GM19239 (cell line): ENCODE measurements at regions not wholly inside any gene's neighbourhood (a gene's known extent, or its start where the extent isn't known, plus 50 kb on each side); places are given as distances from the start of the nearest gene placed in this dataset.
"Not testable (repeated sequence)": the region's sequence is repeated elsewhere in the genome, so short reads cannot be mapped to it uniquely, and the experiment has no call there.

ENCODE experiments used
- DNase-seq: peaks from one replicate; pipeline ENCODE4 v3.0.0; 2011; ENCODE audit warnings: low spot score; ENCODE audit not compliant: insufficient read length
- FAIRE-seq: peaks from 2 replicates; lab custom pipeline; 2011; peaks lifted over from hg19 to GRCh38; lab: Jason Lieb, UNC

- not testable (repeated sequence) for DNase-seq, FAIRE-seq
Measured at GRCh38 chr2:160628020-160628637, 134.5 kb upstream of the RBMS1 start.

- FAIRE-seq (no peak), DNase-seq (no peak)
Measured at GRCh38 chr2:160628811-160629210, 135.2 kb upstream of the RBMS1 start.

GRCh38 chr2:160630801-160631590 lies 137.4 kb upstream of the RBMS1 start:
- DNase-seq (no peak), FAIRE-seq (no peak)

DNA sequence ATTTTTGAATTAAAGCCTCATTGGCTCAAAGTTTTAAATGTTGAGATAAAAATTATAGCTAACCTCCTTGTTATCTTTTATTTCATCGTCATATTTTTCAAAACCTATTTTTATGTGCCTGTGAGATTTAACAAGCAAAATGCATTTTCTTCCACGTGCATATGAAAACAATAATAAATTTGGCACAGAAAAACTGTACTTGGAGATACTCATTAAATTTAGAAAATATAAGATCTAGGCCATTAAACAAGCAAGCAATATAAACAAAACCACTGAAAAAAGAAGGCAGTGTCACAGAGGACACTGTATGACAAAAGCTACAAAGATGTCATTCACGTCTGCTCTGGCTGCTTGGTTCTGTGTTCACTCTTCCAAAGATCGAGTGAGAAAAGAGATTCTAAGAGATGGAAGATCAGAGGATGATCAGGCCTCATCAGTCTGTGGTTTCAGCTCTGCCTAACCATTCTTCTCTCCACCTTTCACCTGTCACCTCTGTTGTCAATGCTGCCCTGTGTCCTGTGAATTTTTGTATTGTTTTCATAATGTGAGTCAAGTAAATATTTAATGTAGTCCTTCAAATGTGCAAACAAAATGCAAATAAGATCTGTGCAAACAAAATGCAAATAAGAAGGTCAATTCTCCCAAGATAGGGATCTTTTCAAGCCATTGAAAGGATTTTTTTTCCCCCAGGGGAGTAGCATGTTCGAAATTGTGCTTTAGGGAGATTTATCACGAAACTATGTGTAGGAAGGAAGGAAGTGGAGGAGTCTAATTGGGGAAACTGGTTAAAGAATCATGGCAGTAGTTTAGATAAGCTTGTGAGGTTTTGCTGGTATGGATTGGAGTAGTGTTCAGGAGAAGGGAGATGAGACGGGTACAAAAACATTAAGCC lies 138.7 kb upstream of the RBMS1 start:
- no peak for DNase-seq
- FAIRE-seq: no peak

DNA sequence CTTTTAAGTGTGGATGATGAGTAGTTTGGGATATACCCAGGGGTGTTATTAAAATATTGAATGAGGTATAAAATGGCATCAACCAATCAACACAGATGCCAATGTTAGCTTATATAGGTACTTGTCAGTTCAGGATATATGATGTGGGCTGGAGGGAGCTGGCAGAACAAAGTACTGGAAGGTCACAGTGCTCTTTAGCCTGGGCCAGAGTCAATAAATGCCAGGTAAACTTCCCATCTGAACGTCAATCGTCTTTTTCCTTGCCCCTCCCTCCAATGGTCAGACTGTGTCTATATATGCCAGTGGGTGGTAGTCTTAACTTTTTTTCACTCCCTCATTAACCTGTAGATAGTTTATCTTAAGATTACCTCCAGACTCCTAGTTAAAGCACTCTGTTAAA lies 140.8 kb upstream of the RBMS1 start:
- FAIRE-seq: no peak
- no peak for DNase-seq

DNA sequence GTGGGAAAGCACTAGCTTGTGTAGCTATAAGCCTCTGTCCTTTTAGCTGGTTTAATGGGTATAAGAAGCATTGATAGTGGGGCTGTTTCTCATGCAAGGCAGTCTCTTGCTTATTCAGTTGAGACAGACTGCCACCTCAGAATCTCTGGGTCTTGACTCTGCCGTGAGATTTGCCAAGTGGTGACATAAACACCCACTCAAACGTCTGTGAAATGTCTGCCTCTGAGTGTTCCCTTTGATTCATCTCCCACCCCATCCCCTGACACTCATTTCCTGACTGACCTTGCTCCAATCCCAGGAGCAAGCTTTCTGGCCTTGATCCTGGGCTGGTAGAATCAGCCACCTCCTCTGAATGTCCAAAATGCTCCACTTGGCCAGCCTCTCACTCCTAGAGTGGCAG lies 141.9 kb upstream of the RBMS1 start:
- DNase-seq (no peak), FAIRE-seq (no peak)

DNA sequence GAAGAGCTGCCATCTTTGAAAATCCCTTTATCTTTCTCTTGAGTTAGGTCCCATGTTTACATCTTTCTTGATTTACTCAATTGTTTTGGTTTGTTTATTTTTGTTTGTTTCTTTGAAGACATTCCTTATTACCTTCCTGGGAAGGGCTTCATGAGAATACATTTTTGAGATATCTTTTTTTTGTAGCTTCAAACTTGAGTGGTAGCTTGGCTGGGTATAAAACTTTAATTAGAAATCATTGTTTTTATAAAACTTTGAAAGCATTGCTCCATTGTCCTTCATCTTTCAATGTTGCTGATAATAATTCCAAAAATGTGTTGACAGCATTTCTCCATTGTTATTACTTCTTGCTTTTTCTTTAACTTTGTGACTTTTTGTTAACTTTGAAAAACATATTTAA lies 145.9 kb upstream of the RBMS1 start:
- DNase-seq: no peak

DNA sequence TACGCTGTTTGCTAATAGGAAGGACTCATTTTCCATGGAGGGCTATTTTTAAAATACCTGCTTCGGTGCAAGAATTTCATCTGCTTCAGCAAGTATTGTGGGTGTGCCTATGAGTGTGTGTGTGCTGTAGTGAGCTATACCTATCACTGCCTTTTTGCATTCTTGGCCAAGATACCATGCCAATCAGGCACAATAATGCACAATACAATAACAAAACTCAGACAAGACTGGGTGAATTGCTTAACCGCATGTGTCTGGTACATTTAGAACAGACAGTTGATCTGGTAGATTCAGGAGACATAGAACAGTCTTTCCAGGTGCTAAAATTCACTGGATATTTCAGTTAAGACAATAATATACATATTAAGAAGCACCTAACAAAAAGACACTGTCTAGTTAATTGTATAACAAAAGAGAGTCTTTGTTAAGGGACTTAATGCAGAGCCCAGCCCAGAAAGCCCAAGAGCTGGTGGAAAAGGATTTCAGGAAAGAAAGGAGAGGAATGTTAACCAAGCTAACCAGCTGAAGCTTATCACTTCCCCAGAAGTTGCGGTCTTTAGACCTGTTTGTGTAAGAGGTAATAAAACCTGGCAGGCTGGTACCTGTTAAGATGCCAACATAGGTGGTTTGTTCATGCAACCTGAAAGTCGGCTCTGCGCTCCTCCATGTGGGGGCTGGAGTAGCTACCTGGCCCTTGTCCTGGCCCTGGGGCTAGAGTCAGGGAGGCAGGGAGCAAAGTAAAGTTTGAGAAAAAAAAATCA lies 153.3 kb upstream of the RBMS1 start:
- no peak for DNase-seq
- FAIRE-seq: no peak

More for the DNA sequence above, 145.9 kb upstream of the RBMS1 start:
- no peak for FAIRE-seq

DNA sequence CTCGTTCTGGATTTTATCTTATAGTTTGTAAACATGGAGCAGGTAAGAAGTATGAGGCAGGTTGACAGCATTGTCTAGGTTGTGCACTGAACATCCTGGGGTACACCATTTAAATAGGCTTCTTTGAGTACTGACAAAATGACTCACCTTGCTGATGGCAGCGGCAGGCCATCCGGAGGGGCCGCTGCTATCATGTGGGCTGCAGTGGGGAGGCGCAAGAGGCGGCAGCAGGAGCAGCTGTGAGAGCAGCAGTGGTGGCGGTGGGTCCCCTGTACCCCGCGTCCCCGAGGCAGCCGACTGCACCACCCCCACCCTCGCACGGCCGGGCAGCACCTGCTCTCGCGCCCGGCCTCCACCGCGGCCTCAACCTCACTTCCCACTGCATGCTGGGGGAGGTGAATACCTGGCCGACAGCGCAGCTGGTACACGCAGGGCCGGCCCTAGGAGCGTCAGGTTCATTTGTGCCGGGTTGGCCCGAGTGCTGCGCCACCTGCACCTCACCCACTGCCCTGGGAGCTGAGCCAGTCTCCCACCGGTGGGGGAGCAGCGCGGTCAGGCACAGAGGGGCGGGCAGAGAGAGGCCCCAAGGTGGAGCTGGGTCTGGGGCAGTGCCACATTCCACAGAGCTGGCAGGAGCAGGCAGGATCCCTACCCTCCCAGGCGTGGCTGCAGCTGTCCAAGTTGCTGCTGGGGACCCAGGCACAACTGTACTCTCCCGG lies 154.5 kb upstream of the RBMS1 start:
- no peak for FAIRE-seq

DNA sequence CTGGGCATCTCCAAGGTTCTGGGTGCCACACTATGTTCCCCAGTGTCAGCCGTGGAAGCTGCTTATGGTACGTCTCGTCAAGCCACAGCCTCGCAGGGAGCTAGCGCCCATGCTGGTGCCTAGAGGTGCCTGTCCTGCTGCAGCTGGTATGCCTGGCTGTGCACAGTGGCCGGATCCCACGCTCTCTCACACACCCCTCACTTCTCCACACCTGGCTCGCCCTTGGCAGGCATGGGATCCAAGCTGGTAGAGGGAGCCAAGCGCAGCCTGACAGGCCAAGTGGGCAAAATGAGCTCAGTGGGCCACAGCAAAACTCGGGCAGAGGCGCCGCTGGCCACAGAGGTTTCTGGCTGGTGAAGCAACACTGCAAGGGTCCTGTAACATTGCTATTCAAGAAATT lies 156.1 kb upstream of the RBMS1 start:
- DNase-seq (no peak), FAIRE-seq (no peak)

More for the DNA sequence above, 154.5 kb upstream of the RBMS1 start:
- DNase-seq: no peak

DNA sequence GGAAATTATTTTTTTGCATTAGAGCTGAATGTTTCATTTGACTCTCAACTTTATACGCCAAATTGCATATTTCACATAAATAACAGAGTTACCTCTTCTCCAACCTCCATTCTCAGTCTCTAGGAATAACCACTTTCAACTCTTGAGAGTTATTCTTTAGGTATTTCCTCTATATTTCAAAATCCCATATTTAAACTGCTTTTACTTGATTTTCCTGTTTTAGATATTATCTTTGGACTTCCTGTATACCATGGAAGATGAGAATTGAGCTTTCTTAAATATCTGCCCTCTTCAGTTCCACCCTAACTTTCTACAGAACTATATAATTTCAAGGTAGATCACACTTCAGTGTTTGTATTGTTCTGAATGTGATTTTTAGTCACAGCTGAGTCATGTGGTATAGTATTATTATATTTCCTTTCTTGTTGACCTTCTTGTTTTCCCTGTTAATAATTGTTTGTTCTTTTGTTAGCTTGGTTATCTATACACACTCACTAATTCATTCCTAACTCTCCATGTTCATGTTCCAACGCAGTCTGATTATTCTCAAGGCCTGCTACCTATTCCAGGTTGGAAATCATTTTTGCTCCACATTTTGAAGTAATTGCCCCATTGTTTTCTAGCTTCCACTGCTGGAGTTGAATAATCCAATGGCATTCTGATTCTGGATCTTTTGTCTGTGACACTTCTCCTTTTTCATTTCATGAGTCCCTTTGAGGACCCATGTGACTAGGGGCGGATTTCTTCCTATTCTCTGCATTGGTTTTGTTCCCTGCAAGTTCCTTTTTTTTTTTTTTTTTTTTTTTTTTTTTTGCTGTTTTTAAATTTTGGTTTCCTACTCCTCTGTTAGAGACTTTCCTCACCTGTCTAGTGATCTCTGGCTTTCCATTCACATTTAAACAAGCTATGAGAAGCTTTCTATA lies 156.8 kb upstream of the RBMS1 start:
- FAIRE-seq (no peak), DNase-seq (no peak)

- DNase-seq (no peak), FAIRE-seq (no peak)
Measured at GRCh38 chr2:160651416-160652200, 158.0 kb upstream of the RBMS1 start.

DNA sequence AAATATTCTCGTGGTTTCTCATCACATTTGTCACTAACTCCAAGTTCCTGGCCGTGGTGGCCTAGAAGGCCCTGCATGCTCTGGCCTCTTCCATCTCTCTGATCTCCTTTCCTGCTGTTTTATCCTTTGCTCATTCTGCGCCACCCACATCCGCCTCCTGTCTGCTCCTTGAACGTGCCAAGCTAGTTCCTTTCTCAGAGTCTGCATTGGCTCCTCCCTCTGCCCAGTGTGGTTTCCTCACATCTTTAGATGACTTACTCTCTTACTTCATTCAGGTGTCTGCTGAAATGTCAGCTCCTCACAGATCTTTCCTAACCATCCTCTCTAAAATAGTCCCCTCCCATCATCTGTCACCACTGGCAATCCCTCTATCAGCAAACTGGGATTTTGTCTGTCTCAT lies 158.6 kb upstream of the RBMS1 start:
- FAIRE-seq: no peak
- DNase-seq: no peak

- FAIRE-seq: no peak
- DNase-seq: no peak
Measured at GRCh38 chr2:160657196-160657595, 163.6 kb upstream of the RBMS1 start.

- FAIRE-seq (no peak), DNase-seq (no peak)
Measured at GRCh38 chr2:160658851-160659250, 165.2 kb upstream of the RBMS1 start.

- no peak for DNase-seq
- FAIRE-seq: no peak
Measured at GRCh38 chr2:160660741-160661140, 167.1 kb upstream of the RBMS1 start.

DNA sequence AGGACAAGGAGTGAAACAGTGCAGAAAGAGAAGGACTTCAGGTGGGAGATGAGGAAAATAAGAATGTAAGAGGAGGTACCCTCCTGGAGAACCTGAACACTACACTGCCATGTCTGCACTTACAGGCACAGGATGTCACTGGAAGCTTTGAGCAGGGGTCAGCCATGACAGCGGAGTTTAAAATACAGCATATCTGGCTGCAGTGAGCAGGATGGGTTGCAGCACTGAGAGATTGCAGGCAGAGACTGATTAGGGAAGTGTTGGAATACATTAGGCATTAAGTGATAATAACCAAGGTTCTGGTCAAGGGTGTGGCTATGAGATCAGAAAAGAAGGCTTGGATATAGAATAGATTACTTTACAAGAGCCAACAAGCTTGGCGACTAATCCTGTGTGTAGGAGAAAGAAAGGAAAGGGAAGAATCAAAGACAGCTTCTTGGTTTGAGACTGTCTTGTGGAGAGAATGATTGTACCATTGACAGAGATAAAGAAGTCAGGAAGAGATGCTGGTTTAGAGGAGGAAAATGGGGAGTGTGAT lies 171.1 kb upstream of the RBMS1 start:
- DNase-seq: no peak
- no peak for FAIRE-seq
